Prostate gland (tissue), 2 donors: ENCODE measurements at regions not wholly inside any gene's neighbourhood (a gene's known extent, or its start where the extent isn't known, plus 50 kb on each side); places are given as distances from the start of the nearest gene placed in this dataset.

Source experiments
- DNase-seq: peaks from one replicate; pipeline ENCODE4 v3.0.0-alpha.2; 2019; ENCODE audit warnings: low spot score
- H3K27ac ChIP-seq, 2 donors: fragments of 200-600 bp; sonication (generic); 2 replicates each; pipeline ENCODE4 v1.5.1; 2017 to 2019
- H3K27me3 ChIP-seq: fragments of 200-600 bp; sonication (generic); replicated peaks from 2 replicates; pipeline ENCODE4 v1.5.1; 2019; ENCODE audit not compliant: insufficient read depth
- H3K36me3 ChIP-seq, 2 donors: fragments of 200-600 bp; sonication (generic); 1 replicate in 1 of 2; 2 replicates in 1 of 2; pipeline versions ENCODE4 v1.5.1 to v1.8.1; 2017 to 2019
- H3K4me1 ChIP-seq: fragments of 200-600 bp; sonication (generic); replicated peaks from 2 replicates; pipeline ENCODE4 v1.5.1; 2019
- H3K4me3 ChIP-seq, 2 donors: fragments of 200-600 bp; sonication (generic); 2 replicates each; pipeline ENCODE4 v1.5.1; 2017 to 2019
- H3K9me3 ChIP-seq: fragments of 200-600 bp; sonication (generic); 2 replicates; pipeline ENCODE4 v1.5.1; 2017
- POLR2A ChIP-seq: fragments of 450-650 bp; IDR thresholded peaks from one replicate; pipeline ENCODE4 v1.6.1; 2016; ENCODE audit warnings: antibody characterized with exemption, mild to moderate bottlenecking
- POLR2AphosphoS5 ChIP-seq: sonication (generic); formaldehyde crosslinking; IDR thresholded peaks from one replicate; pipeline ENCODE4 v1.6.1; 2017; ENCODE audit warnings: antibody characterized with exemption
- WGBS: methylation state at CpG from one replicate; pipeline ENCODE4 v1.1.5; 2018; 5-methylcytosine and 5-hydroxymethylcytosine counted together
- intact Hi-C: fragments of 100-400 bp; cut with DNase I; formaldehyde crosslinking; loops from one replicate; pipeline ENCODE4 v1.14.2; 2022
- TF ChIP-seq, protein P1 (sequence below), 4 experiments: fragments of 200-600 bp in 2 of 4; fragments of 450-650 bp in 2 of 4; sonication (generic) in 2 of 4; IDR thresholded peaks; 1 replicate in 3 of 4; 2 replicates in 1 of 4; pipeline ENCODE4 v1.5.1; 2016 to 2019; ENCODE audit warnings: antibody characterized with exemption in 4 of 4, mild to moderate bottlenecking in 2 of 4, moderate library complexity in 2 of 4

DNA sequence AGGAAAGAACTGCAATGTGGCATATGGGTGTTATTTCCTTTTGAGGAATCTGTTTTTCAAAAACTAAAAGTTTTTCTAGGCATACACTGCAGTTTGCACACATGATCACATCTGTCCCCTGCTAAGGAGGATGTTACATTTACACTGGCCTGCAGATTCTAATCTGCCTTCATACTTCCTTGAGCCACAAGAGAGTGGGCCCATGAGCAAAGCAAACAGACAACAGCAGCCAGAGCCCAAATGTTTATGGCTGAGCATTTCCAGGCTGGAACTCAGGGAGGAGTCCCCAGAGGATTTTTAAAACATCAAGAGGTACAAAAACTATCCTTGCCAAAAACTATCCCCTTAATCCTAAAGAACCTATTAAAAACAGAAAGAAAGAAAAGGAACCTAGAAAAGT lies 117.2 kb upstream of the MTNR1B start:
- Histone ChIP-seq H3K27ac (no peak overlapping the region), H3K4me3 (no peak overlapping the region), H3K9me3 (no peaks in the 10 kb centered on the region), H3K27me3 (no peaks in the 10 kb centered on the region), H3K36me3 (no peaks in the 10 kb centered on the region), H3K4me1 (no peaks in the 10 kb centered on the region)
- intact Hi-C loops: no loop called here
- no peak for TF ChIP-seq POLR2A
- no peak for TF ChIP-seq POLR2AphosphoS5
- TF ChIP-seq, protein P1, sequence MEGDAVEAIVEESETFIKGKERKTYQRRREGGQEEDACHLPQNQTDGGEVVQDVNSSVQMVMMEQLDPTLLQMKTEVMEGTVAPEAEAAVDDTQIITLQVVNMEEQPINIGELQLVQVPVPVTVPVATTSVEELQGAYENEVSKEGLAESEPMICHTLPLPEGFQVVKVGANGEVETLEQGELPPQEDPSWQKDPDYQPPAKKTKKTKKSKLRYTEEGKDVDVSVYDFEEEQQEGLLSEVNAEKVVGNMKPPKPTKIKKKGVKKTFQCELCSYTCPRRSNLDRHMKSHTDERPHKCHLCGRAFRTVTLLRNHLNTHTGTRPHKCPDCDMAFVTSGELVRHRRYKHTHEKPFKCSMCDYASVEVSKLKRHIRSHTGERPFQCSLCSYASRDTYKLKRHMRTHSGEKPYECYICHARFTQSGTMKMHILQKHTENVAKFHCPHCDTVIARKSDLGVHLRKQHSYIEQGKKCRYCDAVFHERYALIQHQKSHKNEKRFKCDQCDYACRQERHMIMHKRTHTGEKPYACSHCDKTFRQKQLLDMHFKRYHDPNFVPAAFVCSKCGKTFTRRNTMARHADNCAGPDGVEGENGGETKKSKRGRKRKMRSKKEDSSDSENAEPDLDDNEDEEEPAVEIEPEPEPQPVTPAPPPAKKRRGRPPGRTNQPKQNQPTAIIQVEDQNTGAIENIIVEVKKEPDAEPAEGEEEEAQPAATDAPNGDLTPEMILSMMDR (IDR thresholded peaks at IDR 0.05): no peak
- no peak for DNase-seq

DNA sequence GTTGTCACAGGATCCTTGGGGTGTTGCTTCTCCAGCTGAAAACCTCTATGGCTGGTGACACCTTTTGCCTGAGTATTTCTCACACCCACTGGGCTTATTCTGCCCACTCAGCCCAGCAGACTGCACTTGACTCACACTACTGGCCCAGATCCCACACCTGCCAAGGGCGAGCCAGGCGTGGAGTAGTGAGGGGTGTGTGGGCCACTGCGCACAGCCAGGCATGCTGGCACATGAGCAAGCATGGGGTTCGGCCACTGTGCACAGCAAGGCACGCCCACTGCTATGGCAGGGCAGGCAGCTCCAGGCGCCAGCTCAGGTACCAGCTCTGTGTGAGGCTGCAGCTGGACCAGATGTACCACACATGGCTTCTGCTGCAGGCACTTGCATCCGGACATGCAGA lies 116.5 kb upstream of the MTNR1B start:
- TF ChIP-seq POLR2A (no peak), POLR2AphosphoS5 (peak; percentile 67)
- H3K4me3 ChIP-seq: no peak overlapping the region
- H3K9me3 ChIP-seq: no peaks in the 10 kb centered on the region
- no peak overlapping the region for H3K27ac ChIP-seq
- 60% methylated on average over 6 of the region's 7 CpGs for WGBS
- no peaks in the 10 kb centered on the region for H3K36me3 ChIP-seq
- no peaks in the 10 kb centered on the region for H3K4me1 ChIP-seq
- H3K27me3 ChIP-seq: no peaks in the 10 kb centered on the region
- DNase-seq: peak; percentile 80
- intact Hi-C loops: no loop called here

DNA sequence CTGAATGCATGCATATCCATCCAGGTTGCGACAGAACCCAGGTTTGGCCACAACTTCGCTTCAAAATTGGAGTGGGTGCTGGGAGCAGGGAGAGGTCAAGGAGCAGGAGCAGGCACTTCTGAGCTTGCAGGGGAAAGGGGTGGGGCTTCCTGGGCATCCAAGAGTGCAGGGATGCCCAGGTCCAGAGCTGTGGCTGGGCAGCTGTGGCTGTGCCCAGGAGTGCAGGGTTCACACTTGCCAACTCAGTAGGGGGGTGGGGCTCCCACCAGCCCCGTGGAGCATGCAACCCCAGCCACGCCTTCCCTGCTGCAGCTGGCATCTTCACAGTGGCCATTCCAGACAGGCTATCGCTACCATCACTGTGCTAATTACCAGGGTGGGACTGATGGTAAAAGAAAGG lies 115.3 kb upstream of the MTNR1B start:
- H3K27ac ChIP-seq: no peak overlapping the region
- H3K36me3 ChIP-seq: no peaks in the 10 kb centered on the region
- TF ChIP-seq, protein P1 (IDR thresholded peaks at IDR 0.05): no peak
- TF ChIP-seq POLR2AphosphoS5 (no peak), POLR2A (no peak)
- WGBS: 83% methylated on average over 5 of the region's 5 CpGs
- H3K9me3 ChIP-seq: no peaks in the 10 kb centered on the region
- no peaks in the 10 kb centered on the region for H3K4me1 ChIP-seq
- no peak for DNase-seq
- no peaks in the 10 kb centered on the region for H3K27me3 ChIP-seq
- intact Hi-C loops: no loop called here
- no peak overlapping the region for H3K4me3 ChIP-seq

DNA sequence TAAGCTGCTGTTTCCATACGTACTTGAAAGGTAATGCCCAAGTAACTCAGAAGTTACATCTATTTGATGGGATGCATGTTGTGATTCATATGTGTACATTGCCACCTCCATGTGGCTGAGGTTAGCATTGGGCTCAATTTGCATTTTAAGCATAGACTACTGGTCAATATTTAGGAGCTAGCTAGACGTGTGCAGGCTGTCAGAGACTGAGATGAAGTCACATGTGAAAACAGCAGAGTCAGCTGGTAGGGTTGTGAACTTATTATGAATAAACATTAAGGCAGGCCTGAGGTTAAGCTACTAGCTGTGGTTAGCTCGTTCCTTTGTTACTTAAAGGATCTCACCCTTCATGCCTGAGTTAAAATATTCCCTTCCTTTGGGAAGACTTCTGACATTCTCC lies 114.5 kb upstream of the MTNR1B start:
- Histone ChIP-seq H3K27ac (no peak overlapping the region), H3K4me1 (no peaks in the 10 kb centered on the region), H3K4me3 (no peak overlapping the region), H3K36me3 (no peaks in the 10 kb centered on the region), H3K27me3 (no peaks in the 10 kb centered on the region), H3K9me3 (no peaks in the 10 kb centered on the region)
- intact Hi-C loops: no loop called here
- 57% methylated on average over 3 of the region's 3 CpGs for WGBS
- no peak for DNase-seq
- TF ChIP-seq POLR2A (no peak), POLR2AphosphoS5 (no peak)
- TF ChIP-seq, protein P1 (IDR thresholded peaks at IDR 0.05): no peak

DNA sequence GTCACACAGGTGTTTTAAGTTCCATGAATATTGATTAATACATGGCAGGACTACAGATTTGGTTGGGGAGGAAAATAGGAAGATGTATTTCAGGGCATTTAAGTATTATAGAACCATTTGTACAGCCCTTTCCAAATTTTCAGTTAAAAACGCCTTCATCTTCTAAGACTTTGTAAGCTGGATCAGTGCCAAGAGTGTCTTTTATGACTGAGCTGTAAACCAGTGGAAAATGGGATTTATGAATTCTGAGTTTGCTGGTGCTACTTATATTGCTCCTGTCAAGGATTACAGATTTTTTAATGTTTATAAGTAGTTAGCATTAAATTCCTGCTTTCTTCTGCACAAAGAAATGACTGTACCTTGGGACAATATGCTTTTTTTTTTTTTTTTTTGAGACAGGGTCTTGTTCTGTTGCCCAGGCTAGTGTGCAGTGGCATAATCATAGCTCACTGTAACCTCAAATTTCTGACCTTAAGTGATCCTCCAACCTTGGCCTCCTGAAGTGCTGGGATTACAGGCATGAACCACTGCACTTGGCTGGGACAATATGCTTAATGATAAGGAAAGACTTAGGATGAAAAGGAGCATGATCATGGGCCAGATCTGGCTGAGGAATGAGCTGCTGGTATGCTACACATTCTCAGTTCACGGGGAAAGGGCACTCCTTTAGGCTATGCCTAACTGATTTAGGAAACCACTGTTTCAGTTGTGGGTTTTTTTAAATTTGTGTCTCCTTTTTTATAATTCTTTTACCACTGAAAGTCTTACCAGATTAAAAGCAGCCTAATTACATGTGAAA lies 113.6 kb upstream of the MTNR1B start:
- WGBS: 51% methylated on average over 2 of the region's 2 CpGs
- intact Hi-C loops: no loop called here
- H3K27me3 ChIP-seq: no peaks in the 10 kb centered on the region

More for the DNA sequence above, 113.6 kb upstream of the MTNR1B start:
- Histone ChIP-seq H3K4me3 (no peak overlapping the region), H3K4me1 (no peaks in the 10 kb centered on the region), H3K9me3 (no peaks in the 10 kb centered on the region), H3K36me3 (no peaks in the 10 kb centered on the region), H3K27ac (no peak overlapping the region)
- DNase-seq: no peak
- TF ChIP-seq POLR2A: no peak
- TF ChIP-seq POLR2AphosphoS5: no peak
- TF ChIP-seq, protein P1 (IDR thresholded peaks at IDR 0.05): no peak
